ENCODE measurements at regions not wholly inside any gene's neighbourhood (a gene's known extent, or its start where the extent isn't known, plus 50 kb on each side); places are given as distances from the start of the nearest gene placed in this dataset.

GRCh38 chr7:88647825-88648224 is 111.7 kb upstream of the ZNF804B start:
- intact Hi-C loops (cut with micrococcal nuclease; ENCODE audit: unreplicated experiment) = no loop called here
- H3K4me3 ChIP-seq (ENCODE audit: low read depth, low read length, poor library complexity, severe bottlenecking) = no peak overlapping the region
- H3K27ac ChIP-seq (ENCODE audit: low read depth, low read length, poor library complexity, severe bottlenecking) = no peak overlapping the region
- H2AFZ ChIP-seq (ENCODE audit: low read length) = no peak overlapping the region
- H4K20me1 ChIP-seq (ENCODE audit: insufficient read depth, low read length) = no peaks in the 10 kb centered on the region
- H3K9me3 ChIP-seq (ENCODE audit: low read length) = no peaks in the 10 kb centered on the region
- H3K36me3 ChIP-seq (ENCODE audit: insufficient read depth, low read length) = no peaks in the 10 kb centered on the region
- no peaks in the 10 kb centered on the region for H3K79me2 ChIP-seq (ENCODE audit: insufficient read depth, low read depth, low read length)
- no peak overlapping the region for H3K4me2 ChIP-seq (ENCODE audit: low read length)
- ChIA-PET CTCF (ENCODE audit: unreplicated experiment) (no interaction called here), POLR2A (no interaction called here)
- H3K9me2 ChIP-seq (ENCODE audit: insufficient read depth, low read length) = no peaks in the 10 kb centered on the region
- no peak for DNase-seq (ENCODE audit: low spot score)
- no peaks in the 10 kb centered on the region for H3K4me1 ChIP-seq (ENCODE audit: insufficient read depth, low read length, poor library complexity, severe bottlenecking)
- BruUV-seq (replicated peaks) = no TSS peak
- TF ChIP-seq CTCF (conservative IDR thresholded peaks at IDR 0.05; ENCODE audit: low read length) (no peak), EZH2phosphoT487 (IDR thresholded peaks at IDR 0.05; ENCODE audit: borderline replicate concordance, low read depth, low read length) (no peak)

DNA sequence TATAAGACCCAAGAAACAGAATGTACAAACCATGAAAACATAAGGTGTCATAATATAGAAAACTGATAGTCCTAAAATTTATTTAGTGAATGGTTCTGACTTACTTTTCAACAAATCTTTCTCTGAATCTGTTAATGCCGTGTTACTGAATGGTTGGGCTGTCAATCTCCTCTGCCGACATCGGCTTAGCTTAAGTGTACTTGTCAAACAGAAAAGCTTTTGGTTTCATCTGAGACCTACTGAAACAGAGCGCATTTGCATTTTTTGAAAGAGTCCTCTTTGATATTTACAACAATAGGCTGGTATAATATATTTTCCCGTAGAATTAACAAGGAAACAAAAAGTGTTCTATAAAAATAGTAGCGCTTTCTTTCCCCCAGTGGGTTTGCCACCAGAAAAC is 120.9 kb upstream of the ZNF804B start:
- intact Hi-C loops (cut with micrococcal nuclease; ENCODE audit: unreplicated experiment) = no loop called here
- Histone ChIP-seq H3K9me3 (ENCODE audit: low read length) (no peaks in the 10 kb centered on the region), H3K4me3 (ENCODE audit: low read depth, low read length, poor library complexity, severe bottlenecking) (no peak overlapping the region), H3K79me2 (ENCODE audit: insufficient read depth, low read depth, low read length) (no peaks in the 10 kb centered on the region), H4K20me1 (ENCODE audit: insufficient read depth, low read length) (no peaks in the 10 kb centered on the region), H3K9me2 (ENCODE audit: insufficient read depth, low read length) (no peaks in the 10 kb centered on the region), H3K4me2 (ENCODE audit: low read length) (no peak overlapping the region), H2AFZ (ENCODE audit: low read length) (no peak overlapping the region), H3K4me1 (ENCODE audit: insufficient read depth, low read length, poor library complexity, severe bottlenecking) (no peaks in the 10 kb centered on the region), H3K27ac (ENCODE audit: low read depth, low read length, poor library complexity, severe bottlenecking) (no peak overlapping the region), H3K36me3 (ENCODE audit: insufficient read depth, low read length) (no peaks in the 10 kb centered on the region)
- ChIA-PET CTCF (ENCODE audit: unreplicated experiment) (no interaction called here), POLR2A (no interaction called here)
- TF ChIP-seq EZH2phosphoT487 (IDR thresholded peaks at IDR 0.05; ENCODE audit: borderline replicate concordance, low read depth, low read length) = no peak
- no peak for TF ChIP-seq CTCF (conservative IDR thresholded peaks at IDR 0.05; ENCODE audit: low read length)
- no peak for DNase-seq (ENCODE audit: low spot score)
- no TSS peak for BruUV-seq (replicated peaks)

- Histone ChIP-seq H3K79me2 (ENCODE audit: insufficient read depth, low read depth, low read length) (no peaks in the 10 kb centered on the region), H3K4me3 (ENCODE audit: low read depth, low read length, poor library complexity, severe bottlenecking) (no peak overlapping the region), H2AFZ (ENCODE audit: low read length) (no peak overlapping the region), H3K4me1 (ENCODE audit: insufficient read depth, low read length, poor library complexity, severe bottlenecking) (no peaks in the 10 kb centered on the region), H3K9me2 (ENCODE audit: insufficient read depth, low read length) (no peaks in the 10 kb centered on the region), H3K27ac (ENCODE audit: low read depth, low read length, poor library complexity, severe bottlenecking) (no peak overlapping the region), H3K9me3 (ENCODE audit: low read length) (no peaks in the 10 kb centered on the region), H4K20me1 (ENCODE audit: insufficient read depth, low read length) (no peaks in the 10 kb centered on the region), H3K36me3 (ENCODE audit: insufficient read depth, low read length) (no peaks in the 10 kb centered on the region), H3K4me2 (ENCODE audit: low read length) (no peak overlapping the region)
- no TSS peak for BruUV-seq (replicated peaks)
- TF ChIP-seq EZH2phosphoT487 (IDR thresholded peaks at IDR 0.05; ENCODE audit: borderline replicate concordance, low read depth, low read length) (no peak), CTCF (conservative IDR thresholded peaks at IDR 0.05; ENCODE audit: low read length) (no peak)
- no peak for DNase-seq (ENCODE audit: low spot score)
- CTCF ChIA-PET (ENCODE audit: unreplicated experiment) = no interaction called here
- intact Hi-C loops (cut with micrococcal nuclease; ENCODE audit: unreplicated experiment) = no loop called here
- POLR2A ChIA-PET = no interaction called here
Measured at GRCh38 chr7:88637795-88638194, 121.7 kb upstream of the ZNF804B start.

All from OCI-LY7 (cell line).